ENCODE measurements at regions not wholly inside any gene's neighbourhood (a gene's known extent, or its start where the extent isn't known, plus 50 kb on each side); places are given as distances from the start of the nearest gene placed in this dataset.

- Histone ChIP-seq H3K27ac (no peak overlapping the region), H3K27me3 (no peaks in the 10 kb centered on the region), H3K36me3 (no peaks in the 10 kb centered on the region), H3K4me1 (peaks cover 0 to 4% of the 10 kb centered on the region in 2 donors), H3K9me3 (no peaks in the 10 kb centered on the region), H3K4me3 (no peak overlapping the region)
- intact Hi-C loops (cut with DNase I; ENCODE audit: low total_unique reads) = loop anchor here (2.0 kb wide), 1 partner anchor 76 kb away; no protein-coding TSS in a partner anchor
- no peak for DNase-seq (ENCODE audit: low spot score in 2 of 2)
- TF ChIP-seq POLR2AphosphoS5 (IDR thresholded peaks at IDR 0.05) (no peak), POLR2A (IDR thresholded peaks at IDR 0.05) (no peak), CTCF (IDR thresholded peaks at IDR 0.05) (no peak)
These were observed 68.7 kb upstream of the SNX9 start for GRCh38 chr6:157754351-157754750.

- no peak for DNase-seq (ENCODE audit: low spot score in 2 of 2)
- no peaks in the 10 kb centered on the region for H3K27me3 ChIP-seq
- H3K9me3 ChIP-seq = no peaks in the 10 kb centered on the region
- H3K27ac ChIP-seq = no peak overlapping the region
- peaks cover 0 to 4% of the 10 kb centered on the region in 2 donors for H3K4me1 ChIP-seq
- no peaks in the 10 kb centered on the region for H3K36me3 ChIP-seq
- no peak overlapping the region for H3K4me3 ChIP-seq
- intact Hi-C loops (cut with DNase I; ENCODE audit: low total_unique reads) = loop anchor here (2.0 kb wide), 1 partner anchor 76 kb away; no protein-coding TSS in a partner anchor
- no peak for TF ChIP-seq POLR2A (IDR thresholded peaks at IDR 0.05)
- no peak for TF ChIP-seq POLR2AphosphoS5 (IDR thresholded peaks at IDR 0.05)
- no peak for TF ChIP-seq CTCF (IDR thresholded peaks at IDR 0.05)
These were observed 67.9 kb upstream of the SNX9 start for GRCh38 chr6:157755032-157755745.

- no peaks in the 10 kb centered on the region for H3K27me3 ChIP-seq
- H3K4me1 ChIP-seq = peaks cover 0 to 4% of the 10 kb centered on the region in 2 donors
- TF ChIP-seq POLR2AphosphoS5 (IDR thresholded peaks at IDR 0.05) (no peak), CTCF (IDR thresholded peaks at IDR 0.05) (no peak), POLR2A (IDR thresholded peaks at IDR 0.05) (no peak)
- intact Hi-C loops (cut with DNase I; ENCODE audit: low total_unique reads) = loop anchor here (2.0 kb wide), 1 partner anchor 75 kb away; no protein-coding TSS in a partner anchor
- no peak overlapping the region for H3K27ac ChIP-seq
- H3K9me3 ChIP-seq = no peaks in the 10 kb centered on the region
- H3K36me3 ChIP-seq = no peaks in the 10 kb centered on the region
- H3K4me3 ChIP-seq = no peak overlapping the region
- DNase-seq (ENCODE audit: low spot score in 2 of 2) = no peak
These were observed 67.2 kb upstream of the SNX9 start for GRCh38 chr6:157755746-157756411.

- Histone ChIP-seq H3K4me1 (peaks cover 0 to 4% of the 10 kb centered on the region in 2 donors), H3K36me3 (no peaks in the 10 kb centered on the region), H3K9me3 (no peaks in the 10 kb centered on the region), H3K4me3 (peak overlapping the region in 1 of 3 donors; percentile 29), H3K27ac (peak overlapping the region; percentile 28 to 42), H3K27me3 (no peaks in the 10 kb centered on the region)
- TF ChIP-seq POLR2A (IDR thresholded peaks at IDR 0.05) (no peak), CTCF (IDR thresholded peaks at IDR 0.05) (peak; percentile 88 to 92 (median 91)), POLR2AphosphoS5 (IDR thresholded peaks at IDR 0.05) (peak in 2 of 3 donors; percentile 21 to 55)
- intact Hi-C loops (cut with DNase I; ENCODE audit: low total_unique reads) = no loop called here
- peak; percentile 73 to 90 for DNase-seq (ENCODE audit: low spot score in 2 of 2)
These were observed 66.2 kb upstream of the SNX9 start for GRCh38 chr6:157756708-157757429.
